Gastrocnemius medialis (tissue), 4 donors: ENCODE measurements at regions not wholly inside any gene's neighbourhood (a gene's known extent, or its start where the extent isn't known, plus 50 kb on each side); places are given as distances from the start of the nearest gene placed in this dataset.

Experiments used
- POLR2A ChIP-seq, 2 donors: fragments of 450-650 bp; IDR thresholded peaks; one replicate each; pipeline ENCODE4 v1.6.1; 2017; ENCODE audit warnings: antibody characterized with exemption in 2 of 2, mild to moderate bottlenecking in 2 of 2, moderate library complexity in 2 of 2
- TF ChIP-seq, protein P1 (sequence below), 5 experiments: fragments of 450-650 bp in 3 of 5; fragments of 200-600 bp in 2 of 5; sonication (generic) in 2 of 5; IDR thresholded peaks in 4 of 5; conservative IDR thresholded peaks in 1 of 5; 1 replicate in 4 of 5; 2 replicates in 1 of 5; pipeline ENCODE4 v1.5.1; 2016 to 2019; ENCODE audit warnings: antibody characterized with exemption in 5 of 5, mild to moderate bottlenecking in 3 of 5, moderate library complexity in 3 of 5

DNA sequence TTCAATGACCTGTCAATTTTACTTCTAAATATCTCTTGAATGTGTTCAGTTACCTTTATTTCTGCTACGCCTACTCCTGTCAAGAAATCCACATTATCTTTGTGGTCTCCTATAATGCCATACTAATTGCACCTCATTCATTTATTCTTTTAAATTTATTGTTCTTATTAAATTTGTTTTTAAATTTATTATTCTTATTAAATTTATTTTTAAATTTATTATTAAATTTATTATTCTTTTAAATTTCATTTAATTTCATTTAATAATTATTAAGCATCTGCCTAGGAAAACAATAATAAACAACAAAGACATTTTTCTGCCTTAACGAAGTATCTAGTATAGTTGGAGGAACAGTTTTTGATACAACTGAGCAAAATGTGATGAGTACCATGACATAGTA lies 211.7 kb downstream of the ZPLD1 start:
- no peak for TF ChIP-seq POLR2A (IDR thresholded peaks at IDR 0.05)
- TF ChIP-seq, protein P1, sequence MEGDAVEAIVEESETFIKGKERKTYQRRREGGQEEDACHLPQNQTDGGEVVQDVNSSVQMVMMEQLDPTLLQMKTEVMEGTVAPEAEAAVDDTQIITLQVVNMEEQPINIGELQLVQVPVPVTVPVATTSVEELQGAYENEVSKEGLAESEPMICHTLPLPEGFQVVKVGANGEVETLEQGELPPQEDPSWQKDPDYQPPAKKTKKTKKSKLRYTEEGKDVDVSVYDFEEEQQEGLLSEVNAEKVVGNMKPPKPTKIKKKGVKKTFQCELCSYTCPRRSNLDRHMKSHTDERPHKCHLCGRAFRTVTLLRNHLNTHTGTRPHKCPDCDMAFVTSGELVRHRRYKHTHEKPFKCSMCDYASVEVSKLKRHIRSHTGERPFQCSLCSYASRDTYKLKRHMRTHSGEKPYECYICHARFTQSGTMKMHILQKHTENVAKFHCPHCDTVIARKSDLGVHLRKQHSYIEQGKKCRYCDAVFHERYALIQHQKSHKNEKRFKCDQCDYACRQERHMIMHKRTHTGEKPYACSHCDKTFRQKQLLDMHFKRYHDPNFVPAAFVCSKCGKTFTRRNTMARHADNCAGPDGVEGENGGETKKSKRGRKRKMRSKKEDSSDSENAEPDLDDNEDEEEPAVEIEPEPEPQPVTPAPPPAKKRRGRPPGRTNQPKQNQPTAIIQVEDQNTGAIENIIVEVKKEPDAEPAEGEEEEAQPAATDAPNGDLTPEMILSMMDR (IDR thresholded peaks at IDR 0.05 in 4 of 5, conservative IDR thresholded peaks at IDR 0.05 in 1 of 5): no peak
